K562 (cell line): ENCODE measurements at regions not wholly inside any gene's neighbourhood (a gene's known extent, or its start where the extent isn't known, plus 50 kb on each side); places are given as distances from the start of the nearest gene placed in this dataset.

ENCODE experiments used
- NFYB ChIP-seq: IDR thresholded peaks from 2 replicates; pipeline ENCODE4 v1.6.1; 2011; ENCODE audit warnings: mild to moderate bottlenecking, moderate library complexity; ENCODE audit not compliant: insufficient read length; ENCODE audit errors: extremely low read depth
- TAL1 ChIP-seq: fragments of 450-650 bp; IDR thresholded peaks from 2 replicates; pipeline ENCODE4 v1.6.1; 2016; ENCODE audit warnings: mild to moderate bottlenecking
- ZNF561 ChIP-seq: fragments of 450-650 bp; formaldehyde crosslinking; conservative IDR thresholded peaks from 2 replicates; pipeline ENCODE4 v1.4.0; 2020; ENCODE audit warnings: mild to moderate bottlenecking, moderate library complexity
- TF ChIP-seq, protein P1 (sequence below): fragments of 450-650 bp; IDR thresholded peaks from 2 replicates; pipeline ENCODE4 v1.6.1; 2016; ENCODE audit warnings: mild to moderate bottlenecking, moderate library complexity
- TF ChIP-seq, protein P2 (sequence below): fragments of 450-650 bp; formaldehyde crosslinking; IDR thresholded peaks from 2 replicates; pipeline ENCODE4 v1.4.0; 2022; ENCODE audit warnings: missing genetic modification characterization

DNA sequence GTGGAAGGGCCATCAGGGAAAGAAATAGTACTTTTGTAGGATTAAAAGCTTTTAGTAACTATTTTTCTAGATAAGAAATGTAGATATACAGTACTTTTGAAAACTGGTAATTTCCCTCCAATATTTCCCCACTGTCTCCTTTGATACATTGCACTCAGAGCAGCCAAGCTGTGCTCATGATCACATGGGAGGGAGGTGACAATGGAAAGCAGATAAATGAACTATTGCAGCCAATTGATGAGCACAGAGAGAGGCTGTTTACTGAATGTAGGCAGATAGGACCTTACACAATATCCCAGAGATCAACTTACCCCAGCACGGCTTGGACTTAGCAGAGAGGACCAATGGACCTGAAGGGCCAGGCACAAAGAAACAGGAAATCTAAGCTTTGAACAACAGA is 178.0 kb upstream of the NREP start (continued):
- TF ChIP-seq, protein P1, sequence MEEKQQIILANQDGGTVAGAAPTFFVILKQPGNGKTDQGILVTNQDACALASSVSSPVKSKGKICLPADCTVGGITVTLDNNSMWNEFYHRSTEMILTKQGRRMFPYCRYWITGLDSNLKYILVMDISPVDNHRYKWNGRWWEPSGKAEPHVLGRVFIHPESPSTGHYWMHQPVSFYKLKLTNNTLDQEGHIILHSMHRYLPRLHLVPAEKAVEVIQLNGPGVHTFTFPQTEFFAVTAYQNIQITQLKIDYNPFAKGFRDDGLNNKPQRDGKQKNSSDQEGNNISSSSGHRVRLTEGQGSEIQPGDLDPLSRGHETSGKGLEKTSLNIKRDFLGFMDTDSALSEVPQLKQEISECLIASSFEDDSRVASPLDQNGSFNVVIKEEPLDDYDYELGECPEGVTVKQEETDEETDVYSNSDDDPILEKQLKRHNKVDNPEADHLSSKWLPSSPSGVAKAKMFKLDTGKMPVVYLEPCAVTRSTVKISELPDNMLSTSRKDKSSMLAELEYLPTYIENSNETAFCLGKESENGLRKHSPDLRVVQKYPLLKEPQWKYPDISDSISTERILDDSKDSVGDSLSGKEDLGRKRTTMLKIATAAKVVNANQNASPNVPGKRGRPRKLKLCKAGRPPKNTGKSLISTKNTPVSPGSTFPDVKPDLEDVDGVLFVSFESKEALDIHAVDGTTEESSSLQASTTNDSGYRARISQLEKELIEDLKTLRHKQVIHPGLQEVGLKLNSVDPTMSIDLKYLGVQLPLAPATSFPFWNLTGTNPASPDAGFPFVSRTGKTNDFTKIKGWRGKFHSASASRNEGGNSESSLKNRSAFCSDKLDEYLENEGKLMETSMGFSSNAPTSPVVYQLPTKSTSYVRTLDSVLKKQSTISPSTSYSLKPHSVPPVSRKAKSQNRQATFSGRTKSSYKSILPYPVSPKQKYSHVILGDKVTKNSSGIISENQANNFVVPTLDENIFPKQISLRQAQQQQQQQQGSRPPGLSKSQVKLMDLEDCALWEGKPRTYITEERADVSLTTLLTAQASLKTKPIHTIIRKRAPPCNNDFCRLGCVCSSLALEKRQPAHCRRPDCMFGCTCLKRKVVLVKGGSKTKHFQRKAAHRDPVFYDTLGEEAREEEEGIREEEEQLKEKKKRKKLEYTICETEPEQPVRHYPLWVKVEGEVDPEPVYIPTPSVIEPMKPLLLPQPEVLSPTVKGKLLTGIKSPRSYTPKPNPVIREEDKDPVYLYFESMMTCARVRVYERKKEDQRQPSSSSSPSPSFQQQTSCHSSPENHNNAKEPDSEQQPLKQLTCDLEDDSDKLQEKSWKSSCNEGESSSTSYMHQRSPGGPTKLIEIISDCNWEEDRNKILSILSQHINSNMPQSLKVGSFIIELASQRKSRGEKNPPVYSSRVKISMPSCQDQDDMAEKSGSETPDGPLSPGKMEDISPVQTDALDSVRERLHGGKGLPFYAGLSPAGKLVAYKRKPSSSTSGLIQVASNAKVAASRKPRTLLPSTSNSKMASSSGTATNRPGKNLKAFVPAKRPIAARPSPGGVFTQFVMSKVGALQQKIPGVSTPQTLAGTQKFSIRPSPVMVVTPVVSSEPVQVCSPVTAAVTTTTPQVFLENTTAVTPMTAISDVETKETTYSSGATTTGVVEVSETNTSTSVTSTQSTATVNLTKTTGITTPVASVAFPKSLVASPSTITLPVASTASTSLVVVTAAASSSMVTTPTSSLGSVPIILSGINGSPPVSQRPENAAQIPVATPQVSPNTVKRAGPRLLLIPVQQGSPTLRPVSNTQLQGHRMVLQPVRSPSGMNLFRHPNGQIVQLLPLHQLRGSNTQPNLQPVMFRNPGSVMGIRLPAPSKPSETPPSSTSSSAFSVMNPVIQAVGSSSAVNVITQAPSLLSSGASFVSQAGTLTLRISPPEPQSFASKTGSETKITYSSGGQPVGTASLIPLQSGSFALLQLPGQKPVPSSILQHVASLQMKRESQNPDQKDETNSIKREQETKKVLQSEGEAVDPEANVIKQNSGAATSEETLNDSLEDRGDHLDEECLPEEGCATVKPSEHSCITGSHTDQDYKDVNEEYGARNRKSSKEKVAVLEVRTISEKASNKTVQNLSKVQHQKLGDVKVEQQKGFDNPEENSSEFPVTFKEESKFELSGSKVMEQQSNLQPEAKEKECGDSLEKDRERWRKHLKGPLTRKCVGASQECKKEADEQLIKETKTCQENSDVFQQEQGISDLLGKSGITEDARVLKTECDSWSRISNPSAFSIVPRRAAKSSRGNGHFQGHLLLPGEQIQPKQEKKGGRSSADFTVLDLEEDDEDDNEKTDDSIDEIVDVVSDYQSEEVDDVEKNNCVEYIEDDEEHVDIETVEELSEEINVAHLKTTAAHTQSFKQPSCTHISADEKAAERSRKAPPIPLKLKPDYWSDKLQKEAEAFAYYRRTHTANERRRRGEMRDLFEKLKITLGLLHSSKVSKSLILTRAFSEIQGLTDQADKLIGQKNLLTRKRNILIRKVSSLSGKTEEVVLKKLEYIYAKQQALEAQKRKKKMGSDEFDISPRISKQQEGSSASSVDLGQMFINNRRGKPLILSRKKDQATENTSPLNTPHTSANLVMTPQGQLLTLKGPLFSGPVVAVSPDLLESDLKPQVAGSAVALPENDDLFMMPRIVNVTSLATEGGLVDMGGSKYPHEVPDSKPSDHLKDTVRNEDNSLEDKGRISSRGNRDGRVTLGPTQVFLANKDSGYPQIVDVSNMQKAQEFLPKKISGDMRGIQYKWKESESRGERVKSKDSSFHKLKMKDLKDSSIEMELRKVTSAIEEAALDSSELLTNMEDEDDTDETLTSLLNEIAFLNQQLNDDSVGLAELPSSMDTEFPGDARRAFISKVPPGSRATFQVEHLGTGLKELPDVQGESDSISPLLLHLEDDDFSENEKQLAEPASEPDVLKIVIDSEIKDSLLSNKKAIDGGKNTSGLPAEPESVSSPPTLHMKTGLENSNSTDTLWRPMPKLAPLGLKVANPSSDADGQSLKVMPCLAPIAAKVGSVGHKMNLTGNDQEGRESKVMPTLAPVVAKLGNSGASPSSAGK: no peak
- no peak for TF ChIP-seq NFYB
- TF ChIP-seq TAL1: no peak
- TF ChIP-seq, protein P2, sequence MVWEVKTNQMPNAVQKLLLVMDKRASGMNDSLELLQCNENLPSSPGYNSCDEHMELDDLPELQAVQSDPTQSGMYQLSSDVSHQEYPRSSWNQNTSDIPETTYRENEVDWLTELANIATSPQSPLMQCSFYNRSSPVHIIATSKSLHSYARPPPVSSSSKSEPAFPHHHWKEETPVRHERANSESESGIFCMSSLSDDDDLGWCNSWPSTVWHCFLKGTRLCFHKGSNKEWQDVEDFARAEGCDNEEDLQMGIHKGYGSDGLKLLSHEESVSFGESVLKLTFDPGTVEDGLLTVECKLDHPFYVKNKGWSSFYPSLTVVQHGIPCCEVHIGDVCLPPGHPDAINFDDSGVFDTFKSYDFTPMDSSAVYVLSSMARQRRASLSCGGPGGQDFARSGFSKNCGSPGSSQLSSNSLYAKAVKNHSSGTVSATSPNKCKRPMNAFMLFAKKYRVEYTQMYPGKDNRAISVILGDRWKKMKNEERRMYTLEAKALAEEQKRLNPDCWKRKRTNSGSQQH (CRISPR knock-in tag): no peak
- no peak for TF ChIP-seq ZNF561
- TF ChIP-seq, all 486 proteins: peak for 0
